Immature natural killer cell (primary cell): ENCODE measurements at regions not wholly inside any gene's neighbourhood (a gene's known extent, or its start where the extent isn't known, plus 50 kb on each side); places are given as distances from the start of the nearest gene placed in this dataset.

Experiments
- DNase-seq, 3 donors: peaks; one replicate each; pipeline ENCODE4 v3.0.0; 2022; ENCODE audit warnings: mixed read lengths in 1 of 3
- H3K27ac Mint-ChIP-seq, 6 donors: one replicate each; pipeline ENCODE4 v1.8.0; 2020; ENCODE audit warnings: mixed read lengths in 6 of 6, mild to moderate bottlenecking in 5 of 6, inconsistent platforms in 4 of 6, moderate library complexity in 3 of 6
- H3K27me3 Mint-ChIP-seq, 3 donors: one replicate each; pipeline ENCODE4 v1.8.0; 2020 to 2021; ENCODE audit warnings: low read depth in 3 of 3, mild to moderate bottlenecking in 3 of 3, mixed read lengths in 3 of 3, moderate library complexity in 3 of 3, inconsistent platforms in 1 of 3
- H3K36me3 Mint-ChIP-seq, 3 donors: one replicate each; pipeline ENCODE4 v1.8.0; 2020; ENCODE audit warnings: mixed read lengths in 3 of 3, inconsistent platforms in 2 of 3, mild to moderate bottlenecking in 2 of 3
- H3K4me1 Mint-ChIP-seq, 2 donors: one replicate each; pipeline ENCODE4 v1.8.0; 2020; ENCODE audit warnings: inconsistent platforms in 2 of 2, mild to moderate bottlenecking in 2 of 2, mixed read lengths in 2 of 2, moderate library complexity in 1 of 2
- H3K4me3 Mint-ChIP-seq, 5 donors: one replicate each; pipeline ENCODE4 v1.8.0; 2020; ENCODE audit warnings: mild to moderate bottlenecking in 5 of 5, mixed read lengths in 5 of 5, inconsistent platforms in 3 of 5, moderate library complexity in 3 of 5
- H3K9me3 Mint-ChIP-seq, 6 donors: one replicate each; pipeline ENCODE4 v1.8.0; 2020; ENCODE audit warnings: mild to moderate bottlenecking in 6 of 6, mixed read lengths in 6 of 6, inconsistent platforms in 4 of 6, moderate library complexity in 3 of 6

- H3K4me1 Mint-ChIP-seq = no peaks in the 10 kb centered on the region
- no peak overlapping the region for H3K4me3 Mint-ChIP-seq
- DNase-seq = no peak
- H3K9me3 Mint-ChIP-seq = peaks cover 5 to 33% (median 18%) of the 10 kb centered on the region in 6 donors
- H3K36me3 Mint-ChIP-seq = no peaks in the 10 kb centered on the region
- H3K27ac Mint-ChIP-seq = no peak overlapping the region
- H3K27me3 Mint-ChIP-seq = no peaks in the 10 kb centered on the region
These were observed 1239.7 kb upstream of the ALCAM start for GRCh38 chr3:104126864-104127553.

- DNase-seq = no peak
These were observed 1238.9 kb upstream of the ALCAM start for GRCh38 chr3:104127830-104128229.

GRCh38 chr3:104132566-104133403 is 1233.9 kb upstream of the ALCAM start:
- Mint-ChIP-seq H3K27ac (no peak overlapping the region), H3K4me1 (no peaks in the 10 kb centered on the region), H3K36me3 (no peaks in the 10 kb centered on the region), H3K27me3 (no peaks in the 10 kb centered on the region), H3K4me3 (no peak overlapping the region), H3K9me3 (peaks cover 7 to 25% (median 19%) of the 10 kb centered on the region in 6 donors)
- DNase-seq = no peak

More at GRCh38 chr3:104127830-104128229, 1238.9 kb upstream of the ALCAM start:
- no peak overlapping the region for H3K27ac Mint-ChIP-seq
- H3K4me3 Mint-ChIP-seq = no peak overlapping the region
- peaks cover 5 to 33% (median 15%) of the 10 kb centered on the region in 6 donors for H3K9me3 Mint-ChIP-seq
- no peaks in the 10 kb centered on the region for H3K27me3 Mint-ChIP-seq
- H3K4me1 Mint-ChIP-seq = no peaks in the 10 kb centered on the region
- no peaks in the 10 kb centered on the region for H3K36me3 Mint-ChIP-seq

GRCh38 chr3:104133630-104134029 is 1233.1 kb upstream of the ALCAM start:
- Mint-ChIP-seq H3K27ac (no peak overlapping the region), H3K4me3 (no peak overlapping the region), H3K27me3 (no peaks in the 10 kb centered on the region), H3K36me3 (no peaks in the 10 kb centered on the region), H3K4me1 (no peaks in the 10 kb centered on the region), H3K9me3 (peaks cover 7 to 21% (median 18%) of the 10 kb centered on the region in 6 donors)
- DNase-seq = no peak

- Mint-ChIP-seq H3K36me3 (no peaks in the 10 kb centered on the region), H3K4me3 (no peak overlapping the region), H3K27ac (no peak overlapping the region), H3K27me3 (peaks cover 0 to 3% (median 0%) of the 10 kb centered on the region in 3 donors), H3K4me1 (no peaks in the 10 kb centered on the region), H3K9me3 (peaks cover 0 to 11% (median 6%) of the 10 kb centered on the region in 6 donors)
- DNase-seq = no peak
These were observed 1229.6 kb upstream of the ALCAM start for GRCh38 chr3:104137116-104137515.

GRCh38 chr3:104145164-104145563 is 1221.5 kb upstream of the ALCAM start:
- no peaks in the 10 kb centered on the region for H3K36me3 Mint-ChIP-seq
- H3K4me1 Mint-ChIP-seq = no peaks in the 10 kb centered on the region
- no peak overlapping the region for H3K4me3 Mint-ChIP-seq
- no peaks in the 10 kb centered on the region for H3K27me3 Mint-ChIP-seq
- peaks cover 0 to 13% (median 5%) of the 10 kb centered on the region in 6 donors for H3K9me3 Mint-ChIP-seq
- no peak for DNase-seq
- H3K27ac Mint-ChIP-seq = no peak overlapping the region

GRCh38 chr3:104149154-104149553 is 1217.6 kb upstream of the ALCAM start:
- Mint-ChIP-seq H3K4me3 (no peak overlapping the region), H3K27me3 (no peaks in the 10 kb centered on the region), H3K36me3 (no peaks in the 10 kb centered on the region), H3K9me3 (peaks cover 0 to 13% (median 4%) of the 10 kb centered on the region in 6 donors), H3K4me1 (no peaks in the 10 kb centered on the region), H3K27ac (no peak overlapping the region)
- DNase-seq = no peak

GRCh38 chr3:104150724-104151123 is 1216.0 kb upstream of the ALCAM start:
- Mint-ChIP-seq H3K36me3 (no peaks in the 10 kb centered on the region), H3K9me3 (peaks cover 0 to 13% (median 4%) of the 10 kb centered on the region in 6 donors)

GRCh38 chr3:104154896-104155295 is 1211.8 kb upstream of the ALCAM start:
- no peak for DNase-seq
- H3K27me3 Mint-ChIP-seq = no peaks in the 10 kb centered on the region
- H3K9me3 Mint-ChIP-seq = peaks cover 0 to 16% (median 6%) of the 10 kb centered on the region in 6 donors
- no peak overlapping the region for H3K4me3 Mint-ChIP-seq
- no peaks in the 10 kb centered on the region for H3K36me3 Mint-ChIP-seq
- H3K4me1 Mint-ChIP-seq = no peaks in the 10 kb centered on the region
- no peak overlapping the region for H3K27ac Mint-ChIP-seq

More at GRCh38 chr3:104150724-104151123, 1216.0 kb upstream of the ALCAM start:
- Mint-ChIP-seq H3K4me3 (no peak overlapping the region), H3K27ac (no peak overlapping the region), H3K4me1 (no peaks in the 10 kb centered on the region), H3K27me3 (no peaks in the 10 kb centered on the region)
- DNase-seq = no peak

GRCh38 chr3:104165866-104166265 is 1200.8 kb upstream of the ALCAM start:
- DNase-seq = no peak
- Mint-ChIP-seq H3K27me3 (no peaks in the 10 kb centered on the region), H3K4me3 (no peak overlapping the region), H3K36me3 (no peaks in the 10 kb centered on the region), H3K4me1 (no peaks in the 10 kb centered on the region), H3K9me3 (peaks cover 7 to 23% (median 16%) of the 10 kb centered on the region in 6 donors), H3K27ac (no peak overlapping the region)

GRCh38 chr3:104168386-104168785 is 1198.3 kb upstream of the ALCAM start:
- H3K27ac Mint-ChIP-seq = no peak overlapping the region

GRCh38 chr3:104175696-104176095 is 1191.0 kb upstream of the ALCAM start:
- no peak overlapping the region for H3K27ac Mint-ChIP-seq
- peaks cover 6 to 21% (median 9%) of the 10 kb centered on the region in 6 donors for H3K9me3 Mint-ChIP-seq
- no peak for DNase-seq
- H3K27me3 Mint-ChIP-seq = no peaks in the 10 kb centered on the region
- H3K4me3 Mint-ChIP-seq = no peak overlapping the region
- H3K36me3 Mint-ChIP-seq = no peaks in the 10 kb centered on the region
- H3K4me1 Mint-ChIP-seq = no peaks in the 10 kb centered on the region

More at GRCh38 chr3:104168386-104168785, 1198.3 kb upstream of the ALCAM start:
- H3K4me3 Mint-ChIP-seq = no peak overlapping the region
- no peaks in the 10 kb centered on the region for H3K27me3 Mint-ChIP-seq
- no peaks in the 10 kb centered on the region for H3K36me3 Mint-ChIP-seq
- peaks cover 9 to 28% (median 22%) of the 10 kb centered on the region in 6 donors for H3K9me3 Mint-ChIP-seq
- no peak for DNase-seq
- H3K4me1 Mint-ChIP-seq = no peaks in the 10 kb centered on the region

- Mint-ChIP-seq H3K9me3 (peaks cover 0 to 19% (median 4%) of the 10 kb centered on the region in 6 donors), H3K4me1 (no peaks in the 10 kb centered on the region), H3K27me3 (no peaks in the 10 kb centered on the region), H3K4me3 (no peak overlapping the region), H3K36me3 (no peaks in the 10 kb centered on the region), H3K27ac (no peak overlapping the region)
- DNase-seq = no peak
These were observed 1190.0 kb upstream of the ALCAM start for GRCh38 chr3:104176706-104177105.

GRCh38 chr3:104178680-104179079 is 1188.0 kb upstream of the ALCAM start:
- no peak overlapping the region for H3K4me3 Mint-ChIP-seq
- H3K4me1 Mint-ChIP-seq = no peaks in the 10 kb centered on the region
- peaks cover 0 to 22% (median 4%) of the 10 kb centered on the region in 6 donors for H3K9me3 Mint-ChIP-seq
- H3K27ac Mint-ChIP-seq = no peak overlapping the region
- no peaks in the 10 kb centered on the region for H3K27me3 Mint-ChIP-seq
- H3K36me3 Mint-ChIP-seq = no peaks in the 10 kb centered on the region
- DNase-seq = no peak
